GM21367 (cell line): ENCODE measurements at regions not wholly inside any gene's neighbourhood (a gene's known extent, or its start where the extent isn't known, plus 50 kb on each side); places are given as distances from the start of the nearest gene placed in this dataset.

Source experiments
- ATAC-seq: cut with Tn5 transposase; IDR thresholded peaks from one replicate; pipeline ENCODE4 v1.9.1; 2021; ENCODE audit not compliant: unreplicated experiment

GRCh38 chr9:16223074-16223871 is 647.2 kb downstream of the BNC2 start:
- ATAC-seq, result no peak

GRCh38 chr9:16230731-16231130 is 639.7 kb downstream of the BNC2 start:
- no peak for ATAC-seq

GRCh38 chr9:16236311-16236710 is 634.2 kb downstream of the BNC2 start:
- no peak for ATAC-seq

GRCh38 chr9:16236882-16237281 is 633.6 kb downstream of the BNC2 start:
- no peak for ATAC-seq

GRCh38 chr9:16238623-16239138 is 631.8 kb downstream of the BNC2 start:
- no peak for ATAC-seq

- ATAC-seq, result no peak
Measured at GRCh38 chr9:16241231-16241630, 629.2 kb downstream of the BNC2 start.

- no peak for ATAC-seq
Measured at GRCh38 chr9:16243798-16244197, 626.7 kb downstream of the BNC2 start.

GRCh38 chr9:16245756-16246440 is 624.6 kb downstream of the BNC2 start:
- ATAC-seq, result no peak

- no peak for ATAC-seq
Measured at GRCh38 chr9:16246785-16247184, 623.7 kb downstream of the BNC2 start.

GRCh38 chr9:16247188-16247875 is 623.1 kb downstream of the BNC2 start:
- no peak for ATAC-seq

- ATAC-seq, result no peak
Measured at GRCh38 chr9:16248822-16249221, 621.6 kb downstream of the BNC2 start.

GRCh38 chr9:16252616-16253015 is 617.9 kb downstream of the BNC2 start:
- ATAC-seq, result no peak

- no peak for ATAC-seq
Measured at GRCh38 chr9:16254674-16255073, 615.8 kb downstream of the BNC2 start.

- ATAC-seq, result no peak
Measured at GRCh38 chr9:16255217-16255616, 615.3 kb downstream of the BNC2 start.

GRCh38 chr9:16257604-16258003 is 612.9 kb downstream of the BNC2 start:
- no peak for ATAC-seq

GRCh38 chr9:16258191-16258590 is 612.3 kb downstream of the BNC2 start:
- no peak for ATAC-seq

GRCh38 chr9:16258708-16259107 is 611.8 kb downstream of the BNC2 start:
- no peak for ATAC-seq

- ATAC-seq, result no peak
Measured at GRCh38 chr9:16262477-16263261, 607.8 kb downstream of the BNC2 start.

- no peak for ATAC-seq
Measured at GRCh38 chr9:16265688-16266087, 604.8 kb downstream of the BNC2 start.

- no peak for ATAC-seq
Measured at GRCh38 chr9:16266648-16267276, 603.7 kb downstream of the BNC2 start.
